ENCODE measurements at regions not wholly inside any gene's neighbourhood (a gene's known extent, or its start where the extent isn't known, plus 50 kb on each side); places are given as distances from the start of the nearest gene placed in this dataset.

DNA sequence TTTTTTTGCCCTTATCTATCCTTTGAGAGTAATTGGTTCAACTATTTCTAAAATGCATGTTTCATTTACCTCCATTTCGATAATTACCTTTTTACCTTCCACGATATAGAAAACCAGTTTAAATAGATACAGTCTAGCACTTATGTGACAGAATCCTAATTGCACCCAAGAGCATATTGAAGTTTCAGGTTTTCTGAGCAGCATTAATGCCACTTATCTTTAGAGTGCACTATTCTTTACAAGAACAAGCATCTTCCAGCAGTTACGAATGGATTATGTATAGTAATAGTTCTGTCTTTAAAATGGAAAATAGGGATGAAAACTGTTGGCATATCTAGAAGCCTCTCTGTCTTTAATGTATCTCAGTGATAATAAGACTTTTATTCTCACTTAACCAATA lies 82.2 kb upstream of the ATXN7L3B start:
- no peak for TF ChIP-seq POLR2A (IDR thresholded peaks at IDR 0.05)
- TF ChIP-seq CTCF (IDR thresholded peaks at IDR 0.05): no peak
- TF ChIP-seq EP300 (IDR thresholded peaks at IDR 0.05): no peak

Data from suprapubic skin (tissue), 3 donors.